ENCODE measurements at regions not wholly inside any gene's neighbourhood (a gene's known extent, or its start where the extent isn't known, plus 50 kb on each side); places are given as distances from the start of the nearest gene placed in this dataset.

GRCh38 chr10:83754857-83755256, 384.5 kb upstream of the GHITM start:
- Histone ChIP-seq H3K9me3 (ENCODE audit: control insufficient read depth in 2 of 3, insufficient read depth in 1 of 3, low read length in 3 of 3) (peaks cover 0 to 15% (median 4%) of the 10 kb centered on the region in 3 donors), H3K4me3 (ENCODE audit: low read length in 3 of 3) (no peak overlapping the region), H3K36me3 (ENCODE audit: control insufficient read depth in 2 of 3, insufficient read depth in 3 of 3, low read length in 3 of 3) (no peaks in the 10 kb centered on the region), H3K9ac (ENCODE audit: low read length in 3 of 3) (no peak overlapping the region), H3K4me1 (ENCODE audit: control insufficient read depth in 2 of 3, insufficient read depth in 2 of 3, low read depth in 1 of 3, low read length in 3 of 3) (no peaks in the 10 kb centered on the region), H3K27ac (ENCODE audit: low read depth in 2 of 2, low read length in 2 of 2) (no peak overlapping the region), H3K27me3 (ENCODE audit: control insufficient read depth, insufficient read depth, low read length) (no peaks in the 10 kb centered on the region)
- TF ChIP-seq CTCF (IDR thresholded peaks at IDR 0.05; ENCODE audit: borderline replicate concordance, extremely low read depth, insufficient read depth) = no peak
- FAIRE-seq (no peak), DNase-seq (no peak)
- intact Hi-C loops (cut with DNase I) = no loop called here

- no peak for TF ChIP-seq CTCF (IDR thresholded peaks at IDR 0.05; ENCODE audit: borderline replicate concordance, extremely low read depth, insufficient read depth)
- Histone ChIP-seq H3K27ac (ENCODE audit: low read depth in 2 of 2, low read length in 2 of 2) (no peak overlapping the region), H3K36me3 (ENCODE audit: control insufficient read depth in 2 of 3, insufficient read depth in 3 of 3, low read length in 3 of 3) (no peaks in the 10 kb centered on the region), H3K4me1 (ENCODE audit: control insufficient read depth in 2 of 3, insufficient read depth in 2 of 3, low read depth in 1 of 3, low read length in 3 of 3) (no peaks in the 10 kb centered on the region), H3K9ac (ENCODE audit: low read length in 3 of 3) (no peak overlapping the region), H3K9me3 (ENCODE audit: control insufficient read depth in 2 of 3, insufficient read depth in 1 of 3, low read length in 3 of 3) (no peaks in the 10 kb centered on the region), H3K27me3 (ENCODE audit: control insufficient read depth, insufficient read depth, low read length) (no peaks in the 10 kb centered on the region), H3K4me3 (ENCODE audit: low read length in 3 of 3) (no peak overlapping the region)
- no peak for FAIRE-seq
- no peak for DNase-seq
- intact Hi-C loops (cut with DNase I) = no loop called here
These were observed 379.2 kb upstream of the GHITM start for GRCh38 chr10:83760142-83760541.

DNA sequence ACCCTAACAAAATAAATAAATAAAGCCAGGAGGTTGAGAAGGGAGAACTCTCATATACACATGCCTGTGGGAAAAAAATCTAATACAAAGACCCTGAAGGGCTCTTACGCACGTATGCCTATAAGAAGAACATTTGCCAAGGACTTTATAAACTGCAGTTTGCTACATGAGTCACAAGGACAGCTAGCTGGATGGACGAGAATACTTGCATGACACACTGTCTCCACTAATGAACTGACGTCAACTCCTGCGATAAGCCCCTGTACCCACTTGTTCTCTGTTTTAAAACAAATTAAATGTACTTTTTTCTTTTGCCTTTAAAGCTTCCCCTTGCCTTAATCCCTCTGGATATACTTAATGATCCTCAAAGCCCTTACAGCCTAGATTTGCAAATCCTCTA, 374.6 kb upstream of the GHITM start:
- Histone ChIP-seq H3K27ac (ENCODE audit: low read depth in 2 of 2, low read length in 2 of 2) (no peak overlapping the region), H3K9me3 (ENCODE audit: control insufficient read depth in 2 of 3, insufficient read depth in 1 of 3, low read length in 3 of 3) (no peaks in the 10 kb centered on the region), H3K9ac (ENCODE audit: low read length in 3 of 3) (no peak overlapping the region), H3K36me3 (ENCODE audit: control insufficient read depth in 2 of 3, insufficient read depth in 3 of 3, low read length in 3 of 3) (no peaks in the 10 kb centered on the region), H3K4me3 (ENCODE audit: low read length in 3 of 3) (no peak overlapping the region), H3K4me1 (ENCODE audit: control insufficient read depth in 2 of 3, insufficient read depth in 2 of 3, low read depth in 1 of 3, low read length in 3 of 3) (no peaks in the 10 kb centered on the region), H3K27me3 (ENCODE audit: control insufficient read depth, insufficient read depth, low read length) (no peaks in the 10 kb centered on the region)
- intact Hi-C loops (cut with DNase I) = no loop called here
- FAIRE-seq (no peak), DNase-seq (no peak)
- no peak for TF ChIP-seq CTCF (IDR thresholded peaks at IDR 0.05; ENCODE audit: borderline replicate concordance, extremely low read depth, insufficient read depth)

GRCh38 chr10:83765731-83766130, 373.6 kb upstream of the GHITM start:
- FAIRE-seq (no peak), DNase-seq (no peak)
- Histone ChIP-seq H3K27me3 (ENCODE audit: control insufficient read depth, insufficient read depth, low read length) (no peaks in the 10 kb centered on the region), H3K4me1 (ENCODE audit: control insufficient read depth in 2 of 3, insufficient read depth in 2 of 3, low read depth in 1 of 3, low read length in 3 of 3) (no peaks in the 10 kb centered on the region), H3K9me3 (ENCODE audit: control insufficient read depth in 2 of 3, insufficient read depth in 1 of 3, low read length in 3 of 3) (no peaks in the 10 kb centered on the region), H3K36me3 (ENCODE audit: control insufficient read depth in 2 of 3, insufficient read depth in 3 of 3, low read length in 3 of 3) (no peaks in the 10 kb centered on the region), H3K9ac (ENCODE audit: low read length in 3 of 3) (no peak overlapping the region), H3K27ac (ENCODE audit: low read depth in 2 of 2, low read length in 2 of 2) (no peak overlapping the region), H3K4me3 (ENCODE audit: low read length in 3 of 3) (no peak overlapping the region)
- TF ChIP-seq CTCF (IDR thresholded peaks at IDR 0.05; ENCODE audit: borderline replicate concordance, extremely low read depth, insufficient read depth) = no peak
- intact Hi-C loops (cut with DNase I) = no loop called here
